ENCODE measurements at regions not wholly inside any gene's neighbourhood (a gene's known extent, or its start where the extent isn't known, plus 50 kb on each side); places are given as distances from the start of the nearest gene placed in this dataset.

DNA sequence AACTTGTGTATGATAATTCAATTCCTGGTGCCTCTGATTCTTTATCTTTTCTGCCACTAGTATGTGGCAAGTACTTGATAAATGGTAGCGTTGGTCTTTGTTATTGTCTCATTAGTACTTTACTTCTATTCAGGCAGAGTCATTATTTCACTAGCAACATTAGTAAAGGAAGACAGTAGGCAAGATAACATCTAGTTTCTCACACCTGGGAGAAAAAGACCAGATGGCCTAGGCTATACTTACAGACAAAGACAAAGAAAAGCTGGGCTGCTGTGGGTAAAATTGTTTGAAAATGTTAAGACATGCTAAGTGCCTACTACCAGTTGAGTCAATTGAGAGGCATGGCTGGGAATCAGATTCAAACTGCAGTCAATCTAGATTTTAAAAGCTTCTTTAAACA, 198.7 kb upstream of the CMC1 start:
- no peak overlapping the region for H3K27ac ChIP-seq (ENCODE audit: low read depth, low read length)
- H3K36me3 ChIP-seq (ENCODE audit: control insufficient read depth in 1 of 2, insufficient read depth in 2 of 2, low read length in 2 of 2): no peaks in the 10 kb centered on the region
- intact Hi-C loops (cut with micrococcal nuclease): no loop called here
- ATAC-seq: no peak
- no peak for TF ChIP-seq ZNF274 (IDR thresholded peaks at IDR 0.05; ENCODE audit: low read depth, low read length)
- TF ChIP-seq SP1 (IDR thresholded peaks at IDR 0.05; ENCODE audit: low read depth): no peak
- no peak for TF ChIP-seq ZFX (IDR thresholded peaks at IDR 0.05)
- TF ChIP-seq, protein P1, sequence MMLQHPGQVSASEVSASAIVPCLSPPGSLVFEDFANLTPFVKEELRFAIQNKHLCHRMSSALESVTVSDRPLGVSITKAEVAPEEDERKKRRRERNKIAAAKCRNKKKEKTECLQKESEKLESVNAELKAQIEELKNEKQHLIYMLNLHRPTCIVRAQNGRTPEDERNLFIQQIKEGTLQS (IDR thresholded peaks at IDR 0.05): no peak
- no peak for TF ChIP-seq JUND (IDR thresholded peaks at IDR 0.05)
- no peak for TF ChIP-seq FOSL1 (IDR thresholded peaks at IDR 0.05; ENCODE audit: low read depth)
- TF ChIP-seq, protein P2, sequence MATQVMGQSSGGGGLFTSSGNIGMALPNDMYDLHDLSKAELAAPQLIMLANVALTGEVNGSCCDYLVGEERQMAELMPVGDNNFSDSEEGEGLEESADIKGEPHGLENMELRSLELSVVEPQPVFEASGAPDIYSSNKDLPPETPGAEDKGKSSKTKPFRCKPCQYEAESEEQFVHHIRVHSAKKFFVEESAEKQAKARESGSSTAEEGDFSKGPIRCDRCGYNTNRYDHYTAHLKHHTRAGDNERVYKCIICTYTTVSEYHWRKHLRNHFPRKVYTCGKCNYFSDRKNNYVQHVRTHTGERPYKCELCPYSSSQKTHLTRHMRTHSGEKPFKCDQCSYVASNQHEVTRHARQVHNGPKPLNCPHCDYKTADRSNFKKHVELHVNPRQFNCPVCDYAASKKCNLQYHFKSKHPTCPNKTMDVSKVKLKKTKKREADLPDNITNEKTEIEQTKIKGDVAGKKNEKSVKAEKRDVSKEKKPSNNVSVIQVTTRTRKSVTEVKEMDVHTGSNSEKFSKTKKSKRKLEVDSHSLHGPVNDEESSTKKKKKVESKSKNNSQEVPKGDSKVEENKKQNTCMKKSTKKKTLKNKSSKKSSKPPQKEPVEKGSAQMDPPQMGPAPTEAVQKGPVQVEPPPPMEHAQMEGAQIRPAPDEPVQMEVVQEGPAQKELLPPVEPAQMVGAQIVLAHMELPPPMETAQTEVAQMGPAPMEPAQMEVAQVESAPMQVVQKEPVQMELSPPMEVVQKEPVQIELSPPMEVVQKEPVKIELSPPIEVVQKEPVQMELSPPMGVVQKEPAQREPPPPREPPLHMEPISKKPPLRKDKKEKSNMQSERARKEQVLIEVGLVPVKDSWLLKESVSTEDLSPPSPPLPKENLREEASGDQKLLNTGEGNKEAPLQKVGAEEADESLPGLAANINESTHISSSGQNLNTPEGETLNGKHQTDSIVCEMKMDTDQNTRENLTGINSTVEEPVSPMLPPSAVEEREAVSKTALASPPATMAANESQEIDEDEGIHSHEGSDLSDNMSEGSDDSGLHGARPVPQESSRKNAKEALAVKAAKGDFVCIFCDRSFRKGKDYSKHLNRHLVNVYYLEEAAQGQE (IDR thresholded peaks at IDR 0.05; ENCODE audit: low read depth): no peak
- TF ChIP-seq, protein P3, sequence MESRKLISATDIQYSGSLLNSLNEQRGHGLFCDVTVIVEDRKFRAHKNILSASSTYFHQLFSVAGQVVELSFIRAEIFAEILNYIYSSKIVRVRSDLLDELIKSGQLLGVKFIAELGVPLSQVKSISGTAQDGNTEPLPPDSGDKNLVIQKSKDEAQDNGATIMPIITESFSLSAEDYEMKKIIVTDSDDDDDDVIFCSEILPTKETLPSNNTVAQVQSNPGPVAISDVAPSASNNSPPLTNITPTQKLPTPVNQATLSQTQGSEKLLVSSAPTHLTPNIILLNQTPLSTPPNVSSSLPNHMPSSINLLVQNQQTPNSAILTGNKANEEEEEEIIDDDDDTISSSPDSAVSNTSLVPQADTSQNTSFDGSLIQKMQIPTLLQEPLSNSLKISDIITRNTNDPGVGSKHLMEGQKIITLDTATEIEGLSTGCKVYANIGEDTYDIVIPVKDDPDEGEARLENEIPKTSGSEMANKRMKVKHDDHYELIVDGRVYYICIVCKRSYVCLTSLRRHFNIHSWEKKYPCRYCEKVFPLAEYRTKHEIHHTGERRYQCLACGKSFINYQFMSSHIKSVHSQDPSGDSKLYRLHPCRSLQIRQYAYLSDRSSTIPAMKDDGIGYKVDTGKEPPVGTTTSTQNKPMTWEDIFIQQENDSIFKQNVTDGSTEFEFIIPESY (IDR thresholded peaks at IDR 0.05; ENCODE audit: extremely low read depth, insufficient replicate concordance, low read length): no peak
- TF ChIP-seq, protein P4, sequence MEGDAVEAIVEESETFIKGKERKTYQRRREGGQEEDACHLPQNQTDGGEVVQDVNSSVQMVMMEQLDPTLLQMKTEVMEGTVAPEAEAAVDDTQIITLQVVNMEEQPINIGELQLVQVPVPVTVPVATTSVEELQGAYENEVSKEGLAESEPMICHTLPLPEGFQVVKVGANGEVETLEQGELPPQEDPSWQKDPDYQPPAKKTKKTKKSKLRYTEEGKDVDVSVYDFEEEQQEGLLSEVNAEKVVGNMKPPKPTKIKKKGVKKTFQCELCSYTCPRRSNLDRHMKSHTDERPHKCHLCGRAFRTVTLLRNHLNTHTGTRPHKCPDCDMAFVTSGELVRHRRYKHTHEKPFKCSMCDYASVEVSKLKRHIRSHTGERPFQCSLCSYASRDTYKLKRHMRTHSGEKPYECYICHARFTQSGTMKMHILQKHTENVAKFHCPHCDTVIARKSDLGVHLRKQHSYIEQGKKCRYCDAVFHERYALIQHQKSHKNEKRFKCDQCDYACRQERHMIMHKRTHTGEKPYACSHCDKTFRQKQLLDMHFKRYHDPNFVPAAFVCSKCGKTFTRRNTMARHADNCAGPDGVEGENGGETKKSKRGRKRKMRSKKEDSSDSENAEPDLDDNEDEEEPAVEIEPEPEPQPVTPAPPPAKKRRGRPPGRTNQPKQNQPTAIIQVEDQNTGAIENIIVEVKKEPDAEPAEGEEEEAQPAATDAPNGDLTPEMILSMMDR (IDR thresholded peaks at IDR 0.05 in 2 of 3, conservative IDR thresholded peaks at IDR 0.05 in 1 of 3; ENCODE audit: borderline replicate concordance in 1 of 3, insufficient read depth in 1 of 3, low read depth in 2 of 3, low read length in 2 of 3): no peak
- TF ChIP-seq POLR2A (IDR thresholded peaks at IDR 0.05; ENCODE audit: borderline replicate concordance, extremely low read depth, insufficient read depth, insufficient read length): no peak
- TF ChIP-seq SIN3A (IDR thresholded peaks at IDR 0.05; ENCODE audit: low read depth): no peak
- no peak for TF ChIP-seq EGR1 (IDR thresholded peaks at IDR 0.05; ENCODE audit: low read depth)
- TF ChIP-seq SRF (IDR thresholded peaks at IDR 0.05; ENCODE audit: low read depth): no peak
- TF ChIP-seq EZH2 (IDR thresholded peaks at IDR 0.05): no peak
- no peak for TF ChIP-seq CBX3 (IDR thresholded peaks at IDR 0.05; ENCODE audit: low read depth)
- no peak for TF ChIP-seq EZH2phosphoT487 (IDR thresholded peaks at IDR 0.05; ENCODE audit: borderline replicate concordance)
- TF ChIP-seq ELF1 (IDR thresholded peaks at IDR 0.05; ENCODE audit: borderline replicate concordance, low read depth): no peak
- no peak for TF ChIP-seq YY1 (IDR thresholded peaks at IDR 0.05; ENCODE audit: extremely low read depth, insufficient replicate concordance, low read depth, low read length)
- no peak for TF ChIP-seq RAD21 (IDR thresholded peaks at IDR 0.05; ENCODE audit: low read depth)
- RAD21 ChIA-PET (ENCODE audit: low non-redundant PET in 1 of 2, low total read pairs in 2 of 2, uncharacterized antibody in 2 of 2, unreplicated experiment in 2 of 2): no interaction called here
- H3K9me3 ChIP-seq (ENCODE audit: control insufficient read depth in 1 of 2, insufficient read depth in 1 of 2, low read depth in 1 of 2, low read length in 2 of 2): no peaks in the 10 kb centered on the region
- no peaks in the 10 kb centered on the region for H3K4me1 ChIP-seq (ENCODE audit: control insufficient read depth in 1 of 2, insufficient read depth in 2 of 2, low read length in 2 of 2)
- no peak overlapping the region for H3K4me3 ChIP-seq (replicated peaks in 1 of 2; ENCODE audit: low read depth in 1 of 2, low read length in 2 of 2)
- no peak overlapping the region for H2AFZ ChIP-seq (ENCODE audit: low read depth, low read length, poor library complexity, severe bottlenecking)
- H3K9ac ChIP-seq (ENCODE audit: low read length): no peak overlapping the region
- BruUV-seq (replicated peaks): no TSS peak
- POLR2A ChIA-PET: no interaction called here
- H4K20me1 ChIP-seq (ENCODE audit: insufficient read depth): no peaks in the 10 kb centered on the region
- CTCF ChIA-PET: no interaction called here
- H3K9me2 ChIP-seq (ENCODE audit: insufficient read depth): no peaks in the 10 kb centered on the region
- H3K4me2 ChIP-seq (ENCODE audit: low read length): no peak overlapping the region
- H3K27me3 ChIP-seq (ENCODE audit: insufficient read depth, low read length): no peaks in the 10 kb centered on the region
- no peak for DNase-seq (ENCODE audit: low read depth, low spot score)
- 0 out of 2 replicates have a peak, but pooled peaks cover 2% of the 10 kb centered on the region for H3K79me2 ChIP-seq (ENCODE audit: insufficient read depth, low read length)
